HUES6 (cell line): ENCODE measurements at regions not wholly inside any gene's neighbourhood (a gene's known extent, or its start where the extent isn't known, plus 50 kb on each side); places are given as distances from the start of the nearest gene placed in this dataset.

Experiments
- H3K27ac ChIP-seq: 2 replicates; pipeline ENCODE4 v1.7.0; 2013; ENCODE audit warnings: low read depth, mild to moderate bottlenecking, low read length, inconsistent platforms
- H3K27me3 ChIP-seq: 2 replicates; pipeline ENCODE4 v1.6.1; 2013; ENCODE audit warnings: low read length; ENCODE audit not compliant: control insufficient read depth, insufficient read depth
- H3K36me3 ChIP-seq: 2 replicates; pipeline ENCODE4 v1.6.1; 2013; ENCODE audit warnings: low read length; ENCODE audit not compliant: control insufficient read depth, insufficient read depth
- H3K4me1 ChIP-seq: 2 replicates; pipeline ENCODE4 v1.6.1; 2013; ENCODE audit warnings: low read length; ENCODE audit not compliant: control insufficient read depth, insufficient read depth
- H3K4me3 ChIP-seq: 2 replicates; pipeline ENCODE4 v1.5.1; 2013; ENCODE audit warnings: low read depth, low read length
- H3K9ac ChIP-seq: one replicate; pipeline ENCODE4 v1.6.1; 2013; ENCODE audit warnings: mild to moderate bottlenecking, low read length
- H3K9me3 ChIP-seq: 2 replicates; pipeline ENCODE4 v1.6.1; 2013; ENCODE audit warnings: low read depth, low read length; ENCODE audit not compliant: control insufficient read depth, insufficient read depth

DNA sequence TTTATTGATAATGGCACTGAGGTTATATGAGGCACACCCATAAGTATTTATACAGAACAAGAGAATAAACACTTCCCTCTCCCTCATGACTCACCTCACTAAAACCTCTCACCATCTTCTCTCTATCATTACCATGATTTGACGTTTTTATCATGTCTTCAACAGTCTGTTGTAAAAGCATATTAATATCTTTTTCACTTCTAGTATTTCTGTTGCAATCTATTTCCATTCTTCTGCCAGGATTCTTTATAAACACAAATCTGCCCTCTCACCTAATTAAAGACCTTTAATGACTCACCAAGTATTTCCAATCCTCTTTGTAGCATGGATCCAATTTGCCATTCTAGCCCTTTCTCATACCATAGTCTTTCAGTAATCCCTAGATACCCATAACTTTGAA is 527.7 kb downstream of the SLC16A7 start:
- no peaks in the 10 kb centered on the region for H3K27me3 ChIP-seq
- H3K9me3 ChIP-seq = peaks cover 22% of the 10 kb centered on the region
- no peaks in the 10 kb centered on the region for H3K4me1 ChIP-seq
- H3K27ac ChIP-seq = no peak overlapping the region
- no peak overlapping the region for H3K9ac ChIP-seq
- no peak overlapping the region for H3K4me3 ChIP-seq
- no peaks in the 10 kb centered on the region for H3K36me3 ChIP-seq

DNA sequence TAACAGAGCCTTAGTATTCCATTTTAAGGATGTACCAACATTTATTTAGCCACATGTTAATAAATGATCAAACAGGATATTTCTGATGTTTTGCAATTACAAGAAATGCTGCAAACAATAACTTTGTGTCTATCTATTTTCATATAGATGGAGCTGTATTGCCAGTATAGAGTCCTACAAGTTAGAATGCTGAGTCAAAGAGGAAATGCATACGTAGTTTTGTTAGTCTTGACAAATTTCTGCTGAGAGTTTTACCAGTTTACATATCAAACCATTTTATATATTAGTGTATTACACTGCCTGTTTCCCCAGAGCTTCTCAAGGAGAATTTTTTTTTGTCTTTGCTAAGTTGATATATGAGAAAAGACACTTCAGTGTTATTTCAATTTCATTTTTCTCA is 541.7 kb downstream of the SLC16A7 start:
- H3K4me1 ChIP-seq = peaks cover 3% of the 10 kb centered on the region; the same call in 1 of the 2 replicates
- H3K27me3 ChIP-seq = no peaks in the 10 kb centered on the region
- H3K9ac ChIP-seq = no peak overlapping the region
- H3K27ac ChIP-seq = no peak overlapping the region
- no peak overlapping the region for H3K4me3 ChIP-seq
- H3K36me3 ChIP-seq = no peaks in the 10 kb centered on the region
- H3K9me3 ChIP-seq = no peaks in the 10 kb centered on the region

DNA sequence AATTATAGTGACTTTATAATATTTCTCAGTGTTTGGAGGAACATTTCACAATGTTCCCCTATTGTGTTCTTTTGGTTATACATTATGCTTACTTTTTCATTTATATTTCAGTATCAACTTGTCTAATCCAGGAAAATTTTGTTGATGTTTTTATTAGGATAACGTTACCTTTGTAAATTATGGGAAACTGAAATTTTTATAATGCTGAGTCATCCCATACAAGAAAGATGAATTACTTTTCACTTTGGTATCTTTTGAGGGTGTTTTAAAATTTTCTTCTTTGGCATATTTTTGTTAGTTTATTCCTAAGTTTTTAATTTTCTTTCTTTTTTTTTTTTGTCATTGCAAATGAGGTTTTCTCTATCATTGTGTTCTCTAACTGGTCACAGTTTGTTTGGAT is 542.7 kb downstream of the SLC16A7 start:
- no peak overlapping the region for H3K9ac ChIP-seq
- H3K27me3 ChIP-seq = no peaks in the 10 kb centered on the region
- no peaks in the 10 kb centered on the region for H3K9me3 ChIP-seq
- no peak overlapping the region for H3K27ac ChIP-seq
- no peak overlapping the region for H3K4me3 ChIP-seq
- H3K4me1 ChIP-seq = peaks cover 3% of the 10 kb centered on the region; the same call in 1 of the 2 replicates
- no peaks in the 10 kb centered on the region for H3K36me3 ChIP-seq

DNA sequence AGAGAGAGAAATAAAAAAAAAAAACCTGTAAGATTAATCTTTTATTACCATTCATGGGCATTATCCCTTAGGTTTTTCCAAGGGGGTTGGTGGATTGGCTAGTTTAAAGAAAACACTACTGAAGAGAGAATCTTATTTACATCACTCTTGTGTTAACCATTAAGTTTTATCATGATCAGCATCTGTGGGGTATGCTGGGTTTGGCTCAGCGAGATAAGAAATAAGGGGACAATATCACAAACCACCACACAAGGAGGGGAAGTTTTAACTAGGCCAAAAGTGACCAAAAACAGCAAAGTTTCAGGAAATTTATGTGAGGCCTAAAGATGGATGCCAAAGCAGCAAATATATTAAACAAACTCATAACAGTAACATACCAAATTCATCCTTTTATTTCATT is 548.6 kb downstream of the SLC16A7 start:
- no peak overlapping the region for H3K9ac ChIP-seq
- H3K4me1 ChIP-seq = peaks cover 3% of the 10 kb centered on the region; the same call in 1 of the 2 replicates
- no peaks in the 10 kb centered on the region for H3K36me3 ChIP-seq
- no peaks in the 10 kb centered on the region for H3K9me3 ChIP-seq
- no peak overlapping the region for H3K27ac ChIP-seq
- no peaks in the 10 kb centered on the region for H3K27me3 ChIP-seq
- H3K4me3 ChIP-seq = no peak overlapping the region

DNA sequence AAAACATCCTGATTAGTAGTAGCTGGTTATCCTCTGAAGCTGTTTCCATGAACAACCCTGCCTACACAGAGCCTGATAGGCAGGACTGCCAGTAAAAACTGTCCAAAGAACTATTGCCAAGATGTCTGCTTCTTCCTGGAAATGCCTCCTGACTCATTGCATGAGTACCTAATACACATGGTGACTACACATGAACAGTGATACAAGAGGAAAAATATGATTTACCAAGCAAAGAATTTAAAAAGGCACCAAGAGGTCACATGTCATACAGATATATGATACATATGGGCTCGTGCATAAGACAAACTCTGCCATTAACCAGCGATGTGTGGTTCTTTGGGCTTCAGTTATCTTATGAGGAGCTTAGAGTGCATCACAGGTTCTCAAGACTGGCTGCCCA is 552.3 kb downstream of the SLC16A7 start:
- Histone ChIP-seq H3K9me3 (no peaks in the 10 kb centered on the region), H3K9ac (no peak overlapping the region), H3K27me3 (no peaks in the 10 kb centered on the region), H3K27ac (no peak overlapping the region), H3K4me1 (no peaks in the 10 kb centered on the region), H3K4me3 (no peak overlapping the region), H3K36me3 (no peaks in the 10 kb centered on the region)

DNA sequence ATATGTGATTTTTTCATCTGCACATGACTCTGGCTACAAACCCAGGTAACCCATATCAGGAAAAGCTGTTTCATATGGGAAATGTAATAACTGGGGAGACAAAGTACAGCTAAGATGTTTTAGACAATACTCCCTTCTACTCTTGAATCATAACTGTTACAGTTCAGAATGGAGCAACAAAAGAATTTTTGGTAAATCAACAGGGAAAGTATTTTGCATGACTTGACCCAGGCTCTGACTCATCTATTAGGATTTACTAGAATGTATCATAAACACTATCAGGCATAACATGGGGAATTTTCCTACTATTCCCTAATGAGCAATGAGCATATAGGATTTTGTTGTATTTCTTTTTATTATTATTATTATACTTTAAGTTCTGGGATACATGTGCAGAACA is 553.0 kb downstream of the SLC16A7 start:
- no peak overlapping the region for H3K4me3 ChIP-seq
- H3K36me3 ChIP-seq = no peaks in the 10 kb centered on the region
- H3K4me1 ChIP-seq = no peaks in the 10 kb centered on the region
- H3K27me3 ChIP-seq = no peaks in the 10 kb centered on the region
- H3K27ac ChIP-seq = no peak overlapping the region
- H3K9me3 ChIP-seq = no peaks in the 10 kb centered on the region
- no peak overlapping the region for H3K9ac ChIP-seq

DNA sequence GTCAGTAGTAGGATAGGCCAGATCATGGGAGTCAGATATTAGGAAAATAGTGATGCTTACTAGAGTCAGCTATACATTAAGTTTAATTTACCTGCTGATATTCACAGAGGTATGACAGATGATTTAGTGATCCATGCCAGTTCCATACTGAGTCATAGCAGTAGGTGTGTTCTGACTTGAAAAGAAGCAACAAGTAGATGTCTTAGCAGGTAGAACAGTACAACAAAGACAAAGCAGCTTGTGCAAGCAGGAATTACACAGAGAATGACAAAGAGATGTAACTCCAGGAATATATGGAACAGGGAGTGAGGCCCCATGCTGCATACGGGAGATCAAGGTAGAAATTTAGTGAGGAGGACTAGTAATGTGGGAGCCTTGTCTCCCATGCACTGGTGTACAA is 556.9 kb downstream of the SLC16A7 start:
- Histone ChIP-seq H3K27ac (no peak overlapping the region), H3K9me3 (no peaks in the 10 kb centered on the region)

DNA sequence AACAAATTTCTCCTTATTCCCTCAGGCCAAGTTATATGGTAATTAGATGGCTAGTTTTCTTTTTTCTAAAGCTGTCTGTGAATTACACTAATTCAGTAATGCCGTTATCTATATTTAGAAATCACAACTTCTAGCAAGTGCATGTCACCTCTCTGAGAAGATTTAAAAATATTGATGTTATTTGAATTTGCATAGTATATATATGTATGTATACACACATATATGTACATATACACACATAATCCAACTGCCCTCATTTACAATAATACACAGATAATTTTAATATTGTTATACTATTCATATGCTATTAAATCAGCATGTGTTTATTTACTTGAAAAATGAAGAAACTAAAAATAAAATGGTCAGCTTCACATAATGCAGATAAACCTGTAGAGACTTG is 563.9 kb downstream of the SLC16A7 start:
- no peaks in the 10 kb centered on the region for H3K4me1 ChIP-seq
- no peak overlapping the region for H3K4me3 ChIP-seq
- no peaks in the 10 kb centered on the region for H3K27me3 ChIP-seq
- no peak overlapping the region for H3K9ac ChIP-seq
- H3K9me3 ChIP-seq = no peaks in the 10 kb centered on the region
- no peaks in the 10 kb centered on the region for H3K36me3 ChIP-seq
- H3K27ac ChIP-seq = no peak overlapping the region

More for the DNA sequence above, 556.9 kb downstream of the SLC16A7 start:
- H3K9ac ChIP-seq = no peak overlapping the region
- H3K4me3 ChIP-seq = no peak overlapping the region
- no peaks in the 10 kb centered on the region for H3K27me3 ChIP-seq
- H3K4me1 ChIP-seq = no peaks in the 10 kb centered on the region
- no peaks in the 10 kb centered on the region for H3K36me3 ChIP-seq

DNA sequence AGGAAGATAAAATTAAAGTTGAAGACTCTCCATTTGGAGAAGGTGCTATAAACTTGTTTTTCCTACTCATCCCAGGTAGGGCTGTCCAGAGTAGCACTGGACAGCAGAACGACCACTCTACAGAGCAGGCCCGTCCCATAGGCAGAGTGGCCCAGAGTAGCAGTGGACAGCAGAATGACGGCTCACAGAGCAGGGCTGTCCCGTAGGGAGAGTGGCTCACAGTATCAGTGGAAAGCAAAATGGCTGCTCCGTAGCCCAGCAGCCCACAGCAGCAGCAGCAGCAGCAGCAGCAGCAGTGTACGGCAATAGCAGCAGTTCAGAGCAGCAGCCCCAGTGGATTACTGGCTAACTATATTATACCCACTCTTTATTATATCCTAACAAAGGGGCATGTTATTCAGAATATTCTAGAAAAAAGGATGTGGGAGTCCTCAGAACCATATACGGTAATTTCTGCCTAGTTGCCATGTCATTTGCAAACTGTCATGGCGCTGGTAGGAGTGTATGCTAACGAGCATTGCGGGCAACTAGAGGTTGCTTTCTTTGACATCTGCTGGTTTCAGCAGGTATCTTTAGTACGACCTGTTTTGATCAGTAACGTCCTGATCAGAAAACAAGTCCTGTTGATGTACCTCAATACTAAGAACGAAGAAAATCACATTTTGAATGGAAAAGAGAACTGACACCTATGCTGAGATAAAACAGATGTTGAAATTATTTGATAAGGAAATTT is 567.3 kb downstream of the SLC16A7 start:
- Histone ChIP-seq H3K9ac (no peak overlapping the region), H3K4me3 (no peak overlapping the region), H3K9me3 (no peaks in the 10 kb centered on the region), H3K36me3 (no peaks in the 10 kb centered on the region), H3K27me3 (no peaks in the 10 kb centered on the region), H3K4me1 (no peaks in the 10 kb centered on the region), H3K27ac (no peak overlapping the region)

DNA sequence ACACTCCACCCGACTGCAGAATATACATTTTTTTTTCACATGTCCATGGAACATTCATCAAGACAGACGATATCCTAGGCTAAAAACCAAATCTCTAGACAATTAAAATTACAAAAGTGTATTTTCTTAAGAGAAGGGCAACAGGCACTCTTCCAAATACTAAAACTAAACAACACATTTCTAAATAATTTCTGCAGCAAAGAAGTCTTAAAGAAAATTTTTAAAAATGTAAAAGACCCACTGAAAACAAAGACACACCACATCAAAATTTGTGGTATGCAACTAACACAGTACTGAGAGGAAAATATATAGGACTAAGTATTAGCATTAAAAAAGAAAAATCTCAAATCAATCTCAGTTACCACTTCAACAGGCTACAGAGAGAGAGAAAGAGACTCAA is 570.0 kb downstream of the SLC16A7 start:
- Histone ChIP-seq H3K4me3 (no peak overlapping the region), H3K27ac (no peak overlapping the region), H3K4me1 (no peaks in the 10 kb centered on the region), H3K9me3 (no peaks in the 10 kb centered on the region), H3K27me3 (no peaks in the 10 kb centered on the region), H3K9ac (no peak overlapping the region), H3K36me3 (no peaks in the 10 kb centered on the region)

DNA sequence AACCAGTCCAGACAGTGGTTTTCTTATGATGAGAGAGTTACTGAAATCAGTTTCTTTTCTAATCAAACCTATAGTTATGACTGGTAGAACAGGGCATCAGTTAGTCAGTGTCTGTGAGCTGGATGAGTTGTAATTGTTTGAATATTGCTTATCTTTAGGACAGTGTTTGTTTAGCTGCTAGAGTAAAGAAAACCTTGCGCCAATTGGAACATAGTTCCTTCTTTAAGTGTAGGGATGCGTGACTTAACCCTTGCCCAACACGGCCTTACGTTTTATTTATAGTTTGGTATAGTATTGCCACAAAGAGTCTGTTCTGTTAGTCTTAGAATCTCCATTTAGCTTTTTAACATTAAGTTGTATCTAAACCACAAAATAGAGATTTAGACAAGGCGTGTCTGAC is 572.6 kb downstream of the SLC16A7 start:
- Histone ChIP-seq H3K4me1 (no peaks in the 10 kb centered on the region), H3K4me3 (no peak overlapping the region), H3K36me3 (no peaks in the 10 kb centered on the region), H3K27me3 (no peaks in the 10 kb centered on the region), H3K27ac (no peak overlapping the region), H3K9ac (no peak overlapping the region), H3K9me3 (no peaks in the 10 kb centered on the region)
